ENCODE measurements at regions not wholly inside any gene's neighbourhood (a gene's known extent, or its start where the extent isn't known, plus 50 kb on each side); places are given as distances from the start of the nearest gene placed in this dataset.
A peak's percentile ranks its signal among the peaks of the same experiment; 100 is the strongest.
"Not testable (repeated sequence)": the region's sequence is repeated elsewhere in the genome, so short reads cannot be mapped to it uniquely, and the experiment has no call there.

DNA sequence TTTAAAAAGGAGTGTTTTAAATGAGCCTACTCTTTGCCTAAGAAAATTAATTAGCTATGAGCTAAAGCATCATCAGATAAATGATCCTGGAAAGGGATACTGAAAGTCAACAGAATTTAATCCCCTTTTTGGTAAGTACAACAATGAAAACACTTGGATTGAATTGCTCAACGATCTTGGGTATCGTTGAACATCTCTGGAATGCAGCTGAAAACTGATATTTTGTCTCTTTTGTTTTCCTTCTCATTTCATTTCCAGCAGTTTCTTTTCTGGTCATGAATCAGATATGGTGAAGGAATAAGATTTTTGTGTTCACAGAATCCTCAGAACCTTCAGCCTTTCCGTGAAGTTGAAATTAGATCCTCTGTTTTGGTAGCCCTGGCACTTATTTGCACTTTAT is 771.2 kb downstream of the FSCB start:
- H3K4me1 Mint-ChIP-seq (ENCODE audit: low read depth) = no peaks in the 10 kb centered on the region
- H3K4me3 Mint-ChIP-seq = no peak overlapping the region
- peaks cover 35% of the 10 kb centered on the region for H3K9me3 Mint-ChIP-seq
- no peak overlapping the region for H3K27ac Mint-ChIP-seq
- no peak for DNase-seq
- TF ChIP-seq, protein P1, sequence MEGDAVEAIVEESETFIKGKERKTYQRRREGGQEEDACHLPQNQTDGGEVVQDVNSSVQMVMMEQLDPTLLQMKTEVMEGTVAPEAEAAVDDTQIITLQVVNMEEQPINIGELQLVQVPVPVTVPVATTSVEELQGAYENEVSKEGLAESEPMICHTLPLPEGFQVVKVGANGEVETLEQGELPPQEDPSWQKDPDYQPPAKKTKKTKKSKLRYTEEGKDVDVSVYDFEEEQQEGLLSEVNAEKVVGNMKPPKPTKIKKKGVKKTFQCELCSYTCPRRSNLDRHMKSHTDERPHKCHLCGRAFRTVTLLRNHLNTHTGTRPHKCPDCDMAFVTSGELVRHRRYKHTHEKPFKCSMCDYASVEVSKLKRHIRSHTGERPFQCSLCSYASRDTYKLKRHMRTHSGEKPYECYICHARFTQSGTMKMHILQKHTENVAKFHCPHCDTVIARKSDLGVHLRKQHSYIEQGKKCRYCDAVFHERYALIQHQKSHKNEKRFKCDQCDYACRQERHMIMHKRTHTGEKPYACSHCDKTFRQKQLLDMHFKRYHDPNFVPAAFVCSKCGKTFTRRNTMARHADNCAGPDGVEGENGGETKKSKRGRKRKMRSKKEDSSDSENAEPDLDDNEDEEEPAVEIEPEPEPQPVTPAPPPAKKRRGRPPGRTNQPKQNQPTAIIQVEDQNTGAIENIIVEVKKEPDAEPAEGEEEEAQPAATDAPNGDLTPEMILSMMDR (IDR thresholded peaks at IDR 0.05) = no peak
- no peaks in the 10 kb centered on the region for H3K27me3 Mint-ChIP-seq (ENCODE audit: insufficient read depth)
- H3K36me3 Mint-ChIP-seq (ENCODE audit: low read depth) = no peaks in the 10 kb centered on the region

GRCh38 chr14:43729143-43729542 is 777.9 kb downstream of the FSCB start:
- peaks cover 40% of the 10 kb centered on the region for H3K9me3 Mint-ChIP-seq
- no peaks in the 10 kb centered on the region for H3K4me1 Mint-ChIP-seq (ENCODE audit: low read depth)
- TF ChIP-seq, protein P1 (IDR thresholded peaks at IDR 0.05) = no peak
- no peaks in the 10 kb centered on the region; the same call in 1 of the 2 replicates for H3K27me3 Mint-ChIP-seq (ENCODE audit: insufficient read depth)
- DNase-seq = no peak
- no peaks in the 10 kb centered on the region for H3K36me3 Mint-ChIP-seq (ENCODE audit: low read depth)
- no peak overlapping the region for H3K4me3 Mint-ChIP-seq
- H3K27ac Mint-ChIP-seq = no peak overlapping the region

- H3K4me3 Mint-ChIP-seq = no peak overlapping the region
- no peak overlapping the region for H3K27ac Mint-ChIP-seq
- H3K9me3 Mint-ChIP-seq = peaks cover 29% of the 10 kb centered on the region
- no peaks in the 10 kb centered on the region for H3K4me1 Mint-ChIP-seq (ENCODE audit: low read depth)
- TF ChIP-seq, protein P1 (IDR thresholded peaks at IDR 0.05) = no peak
- no peaks in the 10 kb centered on the region for H3K36me3 Mint-ChIP-seq (ENCODE audit: low read depth)
- H3K27me3 Mint-ChIP-seq (ENCODE audit: insufficient read depth) = no peaks in the 10 kb centered on the region; the same call in 1 of the 2 replicates
- DNase-seq = no peak
Observed at GRCh38 chr14:43706900-43707299, 800.2 kb downstream of the FSCB start.

- not testable (repeated sequence) for H3K27ac Mint-ChIP-seq; H3K36me3 Mint-ChIP-seq (ENCODE audit: low read depth); H3K4me3 Mint-ChIP-seq; H3K4me1 Mint-ChIP-seq (ENCODE audit: low read depth); DNase-seq; H3K27me3 Mint-ChIP-seq (ENCODE audit: insufficient read depth)
- peaks cover 35% of the 10 kb centered on the region for H3K9me3 Mint-ChIP-seq
Observed at GRCh38 chr14:43698561-43699284, 808.4 kb downstream of the FSCB start.

DNA sequence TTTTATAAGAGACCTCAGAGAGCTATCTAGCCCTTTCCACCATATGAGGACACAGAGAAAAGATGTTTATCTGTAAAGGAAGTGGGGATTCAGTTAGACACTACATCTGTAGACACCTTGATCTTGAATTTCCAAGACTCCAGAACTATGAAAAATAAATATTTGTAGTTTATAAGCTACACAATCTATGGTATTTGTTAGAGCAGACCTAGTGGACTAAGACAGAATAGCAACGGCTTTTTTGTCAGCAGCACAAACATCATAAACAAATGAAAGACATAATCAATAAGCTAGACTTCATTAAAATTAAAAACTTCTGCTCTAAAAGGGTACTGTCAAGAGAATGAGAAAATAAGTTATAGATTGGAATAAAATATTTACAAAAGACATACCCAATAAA is 810.1 kb downstream of the FSCB start:
- Mint-ChIP-seq H3K4me3 (no peak overlapping the region), H3K4me1 (ENCODE audit: low read depth) (no peaks in the 10 kb centered on the region), H3K9me3 (peaks cover 41% of the 10 kb centered on the region), H3K27me3 (ENCODE audit: insufficient read depth) (no peaks in the 10 kb centered on the region), H3K27ac (no peak overlapping the region), H3K36me3 (ENCODE audit: low read depth) (no peaks in the 10 kb centered on the region)
- no peak for DNase-seq
- TF ChIP-seq, protein P1 (IDR thresholded peaks at IDR 0.05) = peak; percentile 23; the same call in 1 of the 2 replicates

DNA sequence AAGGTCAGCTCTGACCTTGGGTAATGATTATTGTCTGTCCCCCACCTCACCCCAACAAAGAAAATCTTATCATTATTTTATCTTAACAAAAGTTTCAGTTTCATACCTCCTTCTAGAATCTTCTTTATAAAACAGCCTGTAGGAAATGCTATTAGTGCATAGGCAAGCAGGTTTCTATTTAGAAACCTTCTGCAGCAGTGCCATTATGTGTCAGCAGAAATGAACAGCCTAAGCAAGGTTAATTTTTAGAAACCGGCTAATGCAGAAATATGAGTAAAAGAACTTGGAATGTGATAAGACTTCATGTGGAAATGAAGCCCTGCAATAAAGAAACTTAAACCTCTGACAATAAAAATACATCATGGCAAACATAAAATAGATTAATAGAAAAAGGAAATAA is 814.4 kb downstream of the FSCB start:
- Mint-ChIP-seq H3K36me3 (ENCODE audit: low read depth) (no peaks in the 10 kb centered on the region), H3K27me3 (ENCODE audit: insufficient read depth) (no peaks in the 10 kb centered on the region), H3K4me1 (ENCODE audit: low read depth) (no peaks in the 10 kb centered on the region), H3K4me3 (no peak overlapping the region), H3K9me3 (peaks cover 49% of the 10 kb centered on the region), H3K27ac (no peak overlapping the region)
- TF ChIP-seq, protein P1 (IDR thresholded peaks at IDR 0.05) = no peak
- DNase-seq = no peak

Data from HFFc6 (cell line).